ENCODE measurements at regions not wholly inside any gene's neighbourhood (a gene's known extent, or its start where the extent isn't known, plus 50 kb on each side); places are given as distances from the start of the nearest gene placed in this dataset.

GRCh38 chr3:20809356-20809755 is 623.4 kb upstream of the SGO1 start:
- no peak for DNase-seq (ENCODE audit: low read depth in 1 of 2, low spot score in 1 of 2)
- no peak overlapping the region for H3K27ac ChIP-seq
- H3K4me3 ChIP-seq = no peak overlapping the region
- H3K9me3 ChIP-seq = peaks cover 3% of the 10 kb centered on the region; the same call in 1 of the 3 replicates
- whole genome bisulfite sequencing (ENCODE audit: missing lambda C conversion rate) = 3% methylated on average over 3 of the region's 3 CpGs
- ATAC-seq = no peak
- FAIRE-seq = no peak
- CTCF ChIA-PET = no interaction called here
- no peak overlapping the region for H3K4me2 ChIP-seq
- POLR2A ChIA-PET = no interaction called here
- H3K4me1 ChIP-seq = no peaks in the 10 kb centered on the region
- TF ChIP-seq POLR2A (IDR thresholded peaks at IDR 0.05; ENCODE audit: low read length) = no peak
- TF ChIP-seq RFX5 (IDR thresholded peaks at IDR 0.05) = no peak
- TF ChIP-seq ZSCAN20 (CRISPR knock-in tag; IDR thresholded peaks at IDR 0.05) = no peak
- TF ChIP-seq HEYL (CRISPR knock-in tag; IDR thresholded peaks at IDR 0.05) = no peak
- no peak for TF ChIP-seq NFE2L2 (conservative IDR thresholded peaks at IDR 0.05; ENCODE audit: low read length)
- TF ChIP-seq HES2 (IDR thresholded peaks at IDR 0.05) = no peak

- Histone ChIP-seq H3K4me2 (no peak overlapping the region), H3K27ac (no peak overlapping the region), H3K4me1 (no peaks in the 10 kb centered on the region), H3K9me3 (peaks cover 3% of the 10 kb centered on the region; the same call in 1 of the 3 replicates), H3K4me3 (no peak overlapping the region)
- 1% methylated on average over 2 of the region's 2 CpGs for WGBS (ENCODE audit: missing lambda C conversion rate)
- FAIRE-seq (no peak), ATAC-seq (no peak), DNase-seq (ENCODE audit: low read depth in 1 of 2, low spot score in 1 of 2) (no peak)
- POLR2A ChIA-PET = no interaction called here
- TF ChIP-seq ZFP36 (IDR thresholded peaks at IDR 0.05; ENCODE audit: borderline replicate concordance, partially characterized antibody) = no peak
- TF ChIP-seq USF2 (IDR thresholded peaks at IDR 0.05) = no peak
- no peak for TF ChIP-seq HOXB5 (CRISPR knock-in tag; IDR thresholded peaks at IDR 0.05)
- no peak for TF ChIP-seq CEBPB (IDR thresholded peaks at IDR 0.05)
- CTCF ChIA-PET = no interaction called here
These were observed 622.9 kb upstream of the SGO1 start for GRCh38 chr3:20808864-20809263.

- FAIRE-seq = no peak
- no peak for ATAC-seq
- no peaks in the 10 kb centered on the region for H3K4me1 ChIP-seq
- ChIA-PET CTCF (no interaction called here), POLR2A (interaction anchor here (0.6 kb wide), 1 partner anchor 977 kb away, joined by 3 read pairs; no protein-coding TSS in a partner anchor)
- no peaks in the 10 kb centered on the region; the same call in 2 of the 3 replicates for H3K9me3 ChIP-seq
- no peak overlapping the region for H3K27ac ChIP-seq
- H3K4me2 ChIP-seq = no peak overlapping the region
- 0% methylated on average over 1 of the region's 1 CpG for WGBS (ENCODE audit: missing lambda C conversion rate)
- no peak for DNase-seq (ENCODE audit: low read depth in 1 of 2, low spot score in 1 of 2)
- H3K4me3 ChIP-seq = no peak overlapping the region
- TF ChIP-seq CTCF (IDR thresholded peaks at IDR 0.05) (no peak), KDM1A (IDR thresholded peaks at IDR 0.05; ENCODE audit: low read depth) (no peak), RFX5 (IDR thresholded peaks at IDR 0.05) (no peak), RCOR1 (IDR thresholded peaks at IDR 0.05; ENCODE audit: low read depth, low read length) (no peak), HMGXB4 (CRISPR knock-in tag; IDR thresholded peaks at IDR 0.05; ENCODE audit: borderline replicate concordance) (no peak), ZC3H11A (IDR thresholded peaks at IDR 0.05) (no peak), RNF2 (IDR thresholded peaks at IDR 0.05; ENCODE audit: borderline replicate concordance, low read depth) (no peak), HOXB13 (CRISPR knock-in tag; IDR thresholded peaks at IDR 0.05; ENCODE audit: low read depth) (no peak), E2F6 (IDR thresholded peaks at IDR 0.05; ENCODE audit: borderline replicate concordance, low read depth) (no peak), NPAS2 (CRISPR knock-in tag; IDR thresholded peaks at IDR 0.05; ENCODE audit: borderline replicate concordance) (no peak), CHD4 (IDR thresholded peaks at IDR 0.05; ENCODE audit: borderline replicate concordance) (no peak), RAD21 (conservative IDR thresholded peaks at IDR 0.05 in 1 of 2, IDR thresholded peaks at IDR 0.05 in 1 of 2) (no peak), HEYL (CRISPR knock-in tag; IDR thresholded peaks at IDR 0.05) (no peak), REST (IDR thresholded peaks at IDR 0.05) (no peak), MAFK (IDR thresholded peaks at IDR 0.05; ENCODE audit: partially characterized antibody) (no peak), PBX3 (IDR thresholded peaks at IDR 0.05) (no peak), HOXA7 (CRISPR knock-in tag; IDR thresholded peaks at IDR 0.05) (no peak)
These were observed 612.7 kb upstream of the SGO1 start for GRCh38 chr3:20798666-20799065.

All from A549 (cell line).